ENCODE measurements at regions not wholly inside any gene's neighbourhood (a gene's known extent, or its start where the extent isn't known, plus 50 kb on each side); places are given as distances from the start of the nearest gene placed in this dataset.
"Not testable (repeated sequence)": the region's sequence is repeated elsewhere in the genome, so short reads cannot be mapped to it uniquely, and the experiment has no call there.

DNA sequence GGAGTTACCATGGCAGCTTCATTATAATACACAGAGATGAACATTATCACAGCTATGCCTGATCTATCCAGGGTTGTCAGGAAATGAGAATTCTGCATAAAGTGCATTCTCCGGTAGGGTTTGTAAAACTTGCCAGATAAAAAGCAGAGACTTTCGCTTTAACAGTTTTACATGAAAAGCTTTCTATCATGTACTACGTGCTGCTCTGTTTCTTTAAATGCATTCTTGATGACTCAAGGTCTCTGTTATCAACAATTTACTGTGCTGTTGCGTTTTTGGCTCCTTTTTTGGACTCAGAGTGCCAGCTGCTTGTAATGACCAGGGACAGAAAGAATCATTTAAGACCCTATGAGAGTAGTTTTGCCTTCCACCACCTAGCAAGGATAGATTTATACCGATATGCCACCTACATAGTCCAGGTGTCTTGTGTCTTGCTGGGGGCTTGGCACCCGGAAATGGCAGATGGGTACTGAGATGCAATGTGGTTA, 371.2 kb downstream of the BTG1 start:
- no peak for DNase-seq (ENCODE audit: low read depth in 4 of 4, low spot score in 3 of 4)

DNA sequence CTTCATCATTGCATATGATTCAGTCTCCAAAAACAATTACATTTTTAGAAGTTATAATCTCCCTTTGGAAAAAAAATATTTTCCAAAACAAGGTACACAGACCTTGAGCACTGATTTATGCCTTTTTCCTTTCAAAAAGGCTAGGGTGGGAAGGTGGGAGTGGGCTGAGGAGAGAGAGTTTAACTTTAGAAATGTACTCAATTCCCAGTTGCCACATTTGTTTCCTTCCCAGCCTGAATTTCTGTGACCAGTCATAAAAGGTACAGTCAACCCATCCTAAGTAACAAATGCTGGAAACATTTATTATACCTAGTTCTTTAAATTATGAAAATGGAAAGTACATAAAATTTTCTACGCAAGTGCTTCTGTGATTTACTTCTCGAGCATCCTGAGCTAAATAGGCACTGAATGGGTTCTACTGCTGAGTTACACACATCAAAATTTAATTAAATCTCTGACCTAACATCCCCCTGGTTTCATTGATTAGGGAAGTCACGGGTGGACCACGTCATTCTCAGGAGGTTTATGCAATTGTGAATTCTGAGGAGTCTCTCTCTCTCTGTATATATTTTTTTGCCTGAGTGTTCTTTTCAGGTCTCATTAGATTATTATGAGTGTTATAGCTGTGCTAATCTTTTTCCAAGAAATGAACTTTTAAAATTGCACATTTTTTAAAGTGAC, 371.8 kb downstream of the BTG1 start:
- DNase-seq (ENCODE audit: low read depth in 4 of 4, low spot score in 3 of 4): no peak

GRCh38 chr12:91772411-91772810, 373.2 kb downstream of the BTG1 start:
- no peak for DNase-seq (ENCODE audit: low read depth in 4 of 4, low spot score in 3 of 4)

DNA sequence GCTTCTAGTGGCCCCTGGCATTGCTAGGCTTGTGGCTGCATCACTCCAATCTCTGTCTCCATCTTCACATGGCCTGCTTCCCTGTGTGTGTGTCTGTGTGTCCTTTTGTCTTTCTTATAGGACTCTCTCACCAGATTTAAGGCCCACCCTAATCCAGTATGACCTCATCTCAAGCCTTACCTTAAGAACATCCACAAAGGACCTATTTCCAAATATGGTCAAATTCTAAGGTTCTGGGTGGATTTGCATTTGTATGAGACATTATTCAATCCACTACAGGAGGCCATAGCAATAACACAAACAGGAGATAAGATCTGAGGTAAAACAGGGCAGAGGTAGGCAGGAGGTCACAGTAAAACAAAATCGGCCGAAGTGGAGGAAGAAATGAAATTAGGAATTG, 375.9 kb downstream of the BTG1 start:
- DNase-seq (ENCODE audit: low read depth in 4 of 4, low spot score in 3 of 4): no peak

DNA sequence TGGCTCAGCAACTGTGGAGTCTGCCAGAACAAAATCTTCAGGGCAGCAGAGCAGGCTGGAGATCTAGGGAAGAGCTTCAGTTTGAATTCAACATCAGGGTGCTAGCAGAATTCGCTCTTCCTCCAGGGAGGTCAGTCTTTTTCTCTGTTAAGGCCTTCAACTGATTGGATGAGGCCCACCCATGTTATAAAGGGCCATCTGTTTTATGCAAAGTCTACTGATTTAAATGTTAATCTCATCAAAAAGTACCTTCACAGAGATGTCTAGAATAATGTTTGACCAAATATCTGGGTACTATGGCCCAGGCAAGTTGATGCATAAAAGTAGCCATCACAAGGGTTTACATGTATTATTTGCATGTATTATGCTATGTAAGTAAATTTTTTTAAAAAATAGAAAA, 378.4 kb downstream of the BTG1 start:
- no peak for DNase-seq (ENCODE audit: low read depth in 4 of 4, low spot score in 3 of 4)

DNA sequence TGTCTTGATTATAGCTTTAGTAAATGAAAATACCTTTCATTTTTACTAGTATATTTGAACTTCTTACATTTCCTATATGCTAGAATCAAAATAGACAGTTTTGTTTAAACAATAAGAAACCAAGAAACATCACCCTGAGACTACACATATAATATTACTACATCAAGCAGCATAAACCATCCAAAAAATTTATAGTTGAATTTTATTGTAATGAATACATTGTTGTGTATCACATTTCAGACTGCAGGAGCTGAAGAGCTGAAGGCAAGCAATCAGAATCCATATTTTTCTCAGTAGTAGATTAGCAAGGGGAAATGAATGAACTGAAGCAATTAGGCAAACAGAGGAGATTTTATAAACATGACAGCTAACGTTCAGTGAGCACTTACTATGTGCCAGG, 379.2 kb downstream of the BTG1 start:
- no peak for DNase-seq (ENCODE audit: low read depth in 4 of 4, low spot score in 3 of 4)

DNA sequence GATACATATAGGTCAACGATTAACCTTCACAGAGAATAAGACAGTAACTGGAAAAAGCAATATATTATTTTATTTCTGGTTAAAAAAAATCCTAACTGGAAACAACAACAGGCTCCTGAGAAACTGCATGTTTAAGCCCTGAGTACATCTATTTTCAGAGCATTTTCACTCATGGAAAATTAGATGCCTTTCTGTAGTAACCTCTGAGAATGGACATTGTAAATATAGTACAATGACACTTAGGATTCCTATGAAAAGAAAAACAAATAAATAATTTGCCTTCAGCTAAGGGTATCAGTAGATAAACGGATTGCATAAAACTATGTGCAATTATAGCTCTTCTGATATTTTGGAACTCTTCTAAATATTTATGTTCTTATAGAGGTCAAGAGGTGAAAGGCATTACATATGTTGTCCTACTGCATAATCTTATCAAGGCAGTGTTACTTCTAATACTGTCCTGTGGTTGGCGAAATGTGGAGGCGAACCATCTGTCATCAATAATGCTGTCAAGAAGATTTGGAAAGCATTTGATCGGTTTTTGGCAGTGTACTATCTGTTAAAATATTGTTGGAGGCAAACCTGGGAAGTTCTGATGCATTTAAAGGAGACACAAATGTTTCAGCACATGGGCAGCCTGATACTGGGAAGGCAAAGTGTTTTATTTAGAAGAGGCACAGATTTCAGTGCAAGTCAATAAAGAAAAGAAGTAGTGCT, 381.8 kb downstream of the BTG1 start:
- DNase-seq (ENCODE audit: low read depth in 4 of 4, low spot score in 3 of 4): peak in 1 of 4 donors; percentile 28

GRCh38 chr12:91753649-91754048, 392.0 kb downstream of the BTG1 start:
- DNase-seq (ENCODE audit: low read depth in 4 of 4, low spot score in 3 of 4): no peak

DNA sequence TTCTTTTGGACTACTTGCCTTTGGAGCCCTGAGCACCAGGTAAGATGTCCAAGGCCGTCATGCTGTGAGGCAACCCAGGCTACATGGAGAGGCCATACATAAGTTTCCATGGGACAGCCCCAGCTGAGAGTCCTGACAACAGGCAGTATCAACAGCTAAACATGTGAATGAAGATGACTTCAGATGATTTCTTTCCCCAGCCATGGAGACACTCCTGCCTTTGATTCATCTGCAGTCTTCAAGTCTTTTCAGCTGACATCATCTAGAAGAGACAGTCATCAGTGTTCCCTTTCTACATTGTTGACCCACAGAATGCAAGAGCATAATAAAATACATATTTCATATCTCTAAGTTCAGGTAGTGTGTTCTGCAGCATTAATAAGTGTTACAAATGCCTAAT, 398.7 kb downstream of the BTG1 start:
- DNase-seq (ENCODE audit: low read depth in 4 of 4, low spot score in 3 of 4): no peak

DNA sequence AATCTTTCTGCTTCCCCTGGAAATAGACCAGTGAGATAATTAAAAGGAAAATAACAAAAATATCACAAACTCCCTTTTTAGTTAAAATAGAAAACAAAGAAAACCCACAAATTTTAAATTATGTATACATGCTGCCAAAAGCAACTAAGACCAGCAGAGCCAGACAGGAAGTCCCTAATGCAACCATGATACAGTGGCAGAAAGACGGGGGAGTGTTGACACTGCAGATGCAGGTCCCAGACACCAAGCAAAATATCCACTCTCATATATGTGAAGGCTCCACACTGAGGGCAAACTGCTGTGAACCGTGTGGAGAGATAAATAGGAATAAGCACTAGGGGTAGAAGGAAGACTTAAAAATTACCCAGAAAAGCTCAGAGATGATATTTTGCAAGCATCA, 401.0 kb downstream of the BTG1 start:
- peak in 1 of 4 donors; percentile 2 for DNase-seq (ENCODE audit: low read depth in 4 of 4, low spot score in 3 of 4)

GRCh38 chr12:91743704-91744321, 401.8 kb downstream of the BTG1 start:
- no peak for DNase-seq (ENCODE audit: low read depth in 4 of 4, low spot score in 3 of 4)

DNA sequence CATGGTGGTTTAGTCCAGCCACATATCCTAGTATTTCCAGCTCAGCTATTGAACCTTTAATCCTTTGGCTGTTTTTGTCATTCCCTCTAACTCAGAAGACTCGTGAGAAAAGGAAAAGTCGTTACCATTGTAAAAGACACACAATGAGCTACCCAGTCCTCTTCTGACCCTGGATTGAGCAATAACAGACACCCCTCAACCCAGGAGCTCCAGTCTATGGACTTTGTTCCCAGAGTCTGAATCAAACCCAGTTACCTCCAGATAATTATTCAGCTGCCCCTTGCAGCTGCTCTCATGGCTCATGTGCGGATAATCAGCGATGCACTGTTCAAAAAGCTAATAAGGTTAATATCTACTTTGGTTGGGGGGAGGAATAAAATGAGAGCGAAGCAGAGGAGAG, 402.4 kb downstream of the BTG1 start:
- DNase-seq (ENCODE audit: low read depth in 4 of 4, low spot score in 3 of 4): no peak

GRCh38 chr12:91741932-91742331, 403.7 kb downstream of the BTG1 start:
- DNase-seq (ENCODE audit: low read depth in 4 of 4, low spot score in 3 of 4): no peak

- DNase-seq (ENCODE audit: low read depth in 4 of 4, low spot score in 3 of 4): not testable (repeated sequence)
These were observed 411.8 kb downstream of the BTG1 start for GRCh38 chr12:91733846-91734245.

DNA sequence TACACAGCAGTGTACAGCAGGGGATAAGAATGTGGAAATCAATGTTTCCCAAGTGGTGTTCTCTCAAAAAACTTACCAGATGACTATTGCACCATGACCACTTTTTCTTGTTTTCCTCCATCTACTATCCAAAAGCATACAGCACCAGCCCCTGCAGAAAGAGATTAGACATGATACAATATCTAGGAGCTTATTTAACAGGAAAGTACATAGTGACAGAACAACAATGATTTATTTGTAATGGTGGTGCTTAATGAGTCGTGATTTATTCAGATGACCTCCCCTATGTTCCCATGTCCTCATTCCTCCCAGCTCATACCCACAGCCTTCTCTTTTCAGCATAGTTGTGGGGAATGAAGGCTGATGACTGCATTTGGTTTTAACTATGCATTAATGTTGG, 413.6 kb downstream of the BTG1 start:
- no peak for DNase-seq (ENCODE audit: low read depth in 4 of 4, low spot score in 3 of 4)

GRCh38 chr12:91729543-91729942, 416.1 kb downstream of the BTG1 start:
- DNase-seq (ENCODE audit: low read depth in 4 of 4, low spot score in 3 of 4): no peak

DNA sequence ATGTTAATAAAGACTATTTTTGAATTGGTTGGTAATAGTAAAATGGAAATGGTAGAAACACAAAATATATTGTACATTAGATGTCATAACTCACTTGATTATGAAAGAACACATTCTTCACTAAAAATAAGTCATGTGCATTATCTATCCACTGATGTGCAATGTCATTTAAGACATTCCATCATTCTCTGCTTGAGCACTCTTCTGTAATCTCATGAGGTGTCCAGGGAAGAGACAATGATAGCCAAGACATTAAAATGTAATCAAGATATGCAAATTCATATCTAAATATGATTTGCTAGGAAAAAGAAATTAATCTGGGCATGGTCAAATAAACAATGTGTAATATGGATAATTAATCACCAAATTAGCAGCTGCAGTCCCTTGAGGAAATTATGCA, 422.5 kb downstream of the BTG1 start:
- DNase-seq (ENCODE audit: low read depth in 4 of 4, low spot score in 3 of 4): no peak

DNA sequence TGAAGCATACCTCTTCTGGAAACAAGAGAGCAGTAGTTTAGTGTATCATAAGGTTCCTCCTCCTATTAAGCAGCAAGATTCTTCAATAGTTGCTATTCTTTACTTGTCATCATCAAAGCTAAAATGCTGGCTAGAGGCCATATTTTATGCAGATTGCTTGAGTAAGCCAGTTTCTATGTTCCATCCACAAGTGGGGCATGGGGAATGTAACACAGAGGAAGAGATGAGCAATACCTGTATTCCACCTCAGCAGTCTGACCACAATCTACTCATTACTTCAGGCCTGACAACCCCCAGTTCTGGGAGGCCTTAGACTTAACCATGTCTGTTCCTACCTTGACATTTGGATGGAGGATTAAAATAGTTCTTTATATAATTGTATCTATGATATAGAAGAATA, 423.6 kb downstream of the BTG1 start:
- DNase-seq (ENCODE audit: low read depth in 4 of 4, low spot score in 3 of 4): no peak

GRCh38 chr12:91721023-91721422, 424.6 kb downstream of the BTG1 start:
- DNase-seq (ENCODE audit: low read depth in 4 of 4, low spot score in 3 of 4): no peak

GRCh38 chr12:91718326-91718725, 427.3 kb downstream of the BTG1 start:
- no peak for DNase-seq (ENCODE audit: low read depth in 4 of 4, low spot score in 3 of 4)

GRCh38 chr12:91717804-91718203, 427.8 kb downstream of the BTG1 start:
- no peak for DNase-seq (ENCODE audit: low read depth in 4 of 4, low spot score in 3 of 4)

DNA sequence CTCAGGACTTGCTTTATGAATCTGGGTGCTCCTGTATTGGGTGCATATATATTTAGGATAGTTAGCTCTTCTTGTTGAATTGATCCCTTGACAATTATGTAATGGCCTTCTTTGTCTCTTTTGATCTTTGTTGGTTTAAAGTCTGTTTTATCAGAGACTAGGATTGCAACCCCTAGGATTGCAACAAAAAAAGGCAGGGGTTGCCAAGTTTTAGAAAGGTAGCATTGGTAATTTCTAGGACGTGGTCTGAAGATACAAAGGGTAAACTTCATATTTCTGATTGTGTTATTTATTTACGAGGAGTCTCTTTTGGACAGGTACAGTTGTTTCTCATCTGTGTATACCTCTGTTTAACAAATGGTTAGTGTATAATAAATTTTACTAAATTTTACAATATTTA, 433.7 kb downstream of the BTG1 start:
- not testable (repeated sequence) for DNase-seq (ENCODE audit: low read depth in 4 of 4, low spot score in 3 of 4)
